SU-DHL-6 (cell line): ENCODE measurements at regions not wholly inside any gene's neighbourhood (a gene's known extent, or its start where the extent isn't known, plus 50 kb on each side); places are given as distances from the start of the nearest gene placed in this dataset.
"Not testable (repeated sequence)": the region's sequence is repeated elsewhere in the genome, so short reads cannot be mapped to it uniquely, and the experiment has no call there.

Experiments used
- H2AFZ ChIP-seq: fragments of 200-600 bp; sonication (generic); 2 replicates; pipeline ENCODE4 v1.6.1; 2014; ENCODE audit warnings: low read depth, mild to moderate bottlenecking, moderate library complexity, mixed read lengths, antibody characterized with exemption, low read length; ENCODE audit not compliant: severe bottlenecking
- H3F3A ChIP-seq: fragments of 200-600 bp; shearing (Covaris generic); 2 replicates; pipeline ENCODE4 v1.6.0; 2016; ENCODE audit warnings: antibody characterized with exemption, mild to moderate bottlenecking; ENCODE audit not compliant: insufficient read depth
- H3K27ac ChIP-seq: fragments of 200-600 bp; sonication (generic); 2 replicates; pipeline ENCODE4 v1.5.1; 2016; ENCODE audit warnings: low read depth, mild to moderate bottlenecking, low read length, moderate library complexity, mixed read lengths
- H3K27me3 ChIP-seq: fragments of 200-600 bp; sonication (generic), shearing (Covaris generic); 2 replicates; pipeline ENCODE4 v1.6.0; 2014; ENCODE audit warnings: mild to moderate bottlenecking, low read length
- H3K36me3 ChIP-seq: fragments of 200-600 bp; sonication (generic); 2 replicates; pipeline ENCODE4 v1.6.1; 2014; ENCODE audit warnings: mild to moderate bottlenecking, low read length, mixed read lengths
- H3K4me2 ChIP-seq: fragments of 300-600, 200-600 bp; shearing (Covaris generic), sonication (generic); 2 replicates; pipeline ENCODE4 v1.6.0; 2014; ENCODE audit warnings: low read length, low read depth, mild to moderate bottlenecking; ENCODE audit not compliant: poor library complexity, severe bottlenecking
- H3K4me3 ChIP-seq: fragments of 200-600 bp; sonication (generic); 2 replicates; pipeline ENCODE4 v1.5.1; 2014; ENCODE audit warnings: antibody characterized with exemption, low read length, mild to moderate bottlenecking, mixed read lengths; ENCODE audit not compliant: insufficient read depth, poor library complexity, severe bottlenecking
- H3K79me2 ChIP-seq: fragments of 200-600 bp; sonication (generic); 2 replicates; pipeline ENCODE4 v1.6.1; 2014; ENCODE audit warnings: mild to moderate bottlenecking, low read length, moderate library complexity; ENCODE audit not compliant: insufficient read depth
- H3K9ac ChIP-seq: fragments of 200-600 bp; sonication (generic); 2 replicates; pipeline ENCODE4 v1.7.0; 2014; ENCODE audit warnings: mild to moderate bottlenecking, low read length
- H3K9me2 ChIP-seq: fragments of 200-600 bp; sonication (generic); replicated peaks from 2 replicates; pipeline ENCODE4 v1.6.1; 2014; ENCODE audit warnings: low read length; ENCODE audit not compliant: insufficient read depth
- H3K9me3 ChIP-seq: fragments of 200-600 bp; sonication (generic); 2 replicates; pipeline ENCODE4 v1.6.1; 2014; ENCODE audit warnings: low read length, mixed read lengths; ENCODE audit not compliant: insufficient read depth
- H4K20me1 ChIP-seq: fragments of 200-600 bp; sonication (generic); 2 replicates; pipeline ENCODE4 v1.6.1; 2014; ENCODE audit warnings: low read depth, mild to moderate bottlenecking, antibody characterized with exemption, low read length, moderate library complexity, mixed read lengths
- EZH2phosphoT487 ChIP-seq: fragments of 200-600 bp; sonication (generic), shearing (Covaris generic); conservative IDR thresholded peaks from 2 replicates; pipeline ENCODE4 v1.6.1; 2018; ENCODE audit warnings: mild to moderate bottlenecking, antibody characterized with exemption, low read length, moderate library complexity, mixed read lengths
- TF ChIP-seq, protein P1 (sequence below): fragments of 200-600 bp; sonication (generic); IDR thresholded peaks from one replicate; pipeline ENCODE4 v1.5.1; 2017; ENCODE audit warnings: antibody characterized with exemption, mild to moderate bottlenecking, low read length, moderate library complexity; ENCODE audit not compliant: insufficient read depth, poor library complexity, severe bottlenecking

DNA sequence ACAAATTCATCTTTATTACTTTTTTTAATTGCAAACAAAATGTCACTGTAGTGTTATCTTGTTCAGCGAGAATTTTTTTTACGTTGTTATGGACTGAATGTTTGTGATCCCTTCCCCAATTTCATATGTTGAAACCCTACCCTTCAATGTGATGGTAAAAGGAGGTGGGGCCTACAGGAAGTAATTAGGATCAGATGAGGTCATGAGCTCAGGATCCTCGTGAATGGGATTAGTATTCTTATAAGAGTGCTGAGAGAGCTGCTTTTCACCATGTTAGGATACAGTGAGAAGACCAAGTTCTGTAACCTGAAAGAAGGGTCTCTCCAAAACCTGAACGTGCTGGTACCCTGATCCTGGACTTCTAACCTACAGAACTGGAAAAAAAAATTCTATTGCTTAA is 646.0 kb upstream of the TMPRSS15 start:
- Histone ChIP-seq H3K36me3 (no peaks in the 10 kb centered on the region), H3K9me3 (0 out of 2 replicates have a peak, but pooled peaks cover 8% of the 10 kb centered on the region), H3K9me2 (no peaks in the 10 kb centered on the region), H3K79me2 (no peaks in the 10 kb centered on the region), H3K27me3 (no peaks in the 10 kb centered on the region), H3F3A (no peaks in the 10 kb centered on the region), H3K9ac (no peak overlapping the region), H3K4me2 (no peak overlapping the region), H3K27ac (no peak overlapping the region), H3K4me3 (no peak overlapping the region), H2AFZ (peak overlapping the region; percentile 38), H4K20me1 (no peaks in the 10 kb centered on the region)
- TF ChIP-seq, protein P1, sequence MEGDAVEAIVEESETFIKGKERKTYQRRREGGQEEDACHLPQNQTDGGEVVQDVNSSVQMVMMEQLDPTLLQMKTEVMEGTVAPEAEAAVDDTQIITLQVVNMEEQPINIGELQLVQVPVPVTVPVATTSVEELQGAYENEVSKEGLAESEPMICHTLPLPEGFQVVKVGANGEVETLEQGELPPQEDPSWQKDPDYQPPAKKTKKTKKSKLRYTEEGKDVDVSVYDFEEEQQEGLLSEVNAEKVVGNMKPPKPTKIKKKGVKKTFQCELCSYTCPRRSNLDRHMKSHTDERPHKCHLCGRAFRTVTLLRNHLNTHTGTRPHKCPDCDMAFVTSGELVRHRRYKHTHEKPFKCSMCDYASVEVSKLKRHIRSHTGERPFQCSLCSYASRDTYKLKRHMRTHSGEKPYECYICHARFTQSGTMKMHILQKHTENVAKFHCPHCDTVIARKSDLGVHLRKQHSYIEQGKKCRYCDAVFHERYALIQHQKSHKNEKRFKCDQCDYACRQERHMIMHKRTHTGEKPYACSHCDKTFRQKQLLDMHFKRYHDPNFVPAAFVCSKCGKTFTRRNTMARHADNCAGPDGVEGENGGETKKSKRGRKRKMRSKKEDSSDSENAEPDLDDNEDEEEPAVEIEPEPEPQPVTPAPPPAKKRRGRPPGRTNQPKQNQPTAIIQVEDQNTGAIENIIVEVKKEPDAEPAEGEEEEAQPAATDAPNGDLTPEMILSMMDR: no peak
- TF ChIP-seq EZH2phosphoT487: no peak

- Histone ChIP-seq H3F3A (no peaks in the 10 kb centered on the region), H3K27me3 (no peaks in the 10 kb centered on the region), H2AFZ (no peak overlapping the region), H3K27ac (no peak overlapping the region), H3K4me3 (no peak overlapping the region), H3K9me3 (peaks cover 10% of the 10 kb centered on the region; the same call in 1 of the 2 replicates), H3K4me2 (no peak overlapping the region), H3K36me3 (no peaks in the 10 kb centered on the region), H4K20me1 (no peaks in the 10 kb centered on the region), H3K9me2 (no peaks in the 10 kb centered on the region), H3K79me2 (no peaks in the 10 kb centered on the region), H3K9ac (no peak overlapping the region)
- TF ChIP-seq, protein P1: no peak
- TF ChIP-seq EZH2phosphoT487: no peak
Observed at GRCh38 chr21:19065164-19065563, 661.6 kb upstream of the TMPRSS15 start.

DNA sequence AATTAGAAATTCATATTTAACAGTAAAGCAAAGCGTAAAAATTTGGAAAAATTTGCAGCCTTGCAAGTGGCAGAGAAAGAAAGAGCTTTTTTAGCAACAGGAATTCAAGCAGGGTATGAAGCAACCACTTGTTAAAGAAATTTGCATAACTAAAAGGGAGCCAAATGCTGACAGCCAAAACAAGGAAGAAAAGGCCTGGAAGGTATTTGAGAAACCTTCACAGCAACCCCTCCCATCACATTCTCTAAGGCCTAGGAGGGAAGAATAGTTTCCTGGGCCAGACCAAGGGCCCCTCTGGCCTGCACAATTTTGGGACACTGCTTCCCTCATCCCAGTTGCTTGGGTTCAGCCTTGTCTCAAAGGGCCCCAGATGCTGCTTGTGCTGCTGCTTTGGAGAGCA is 672.4 kb upstream of the TMPRSS15 start:
- peaks cover 15% of the 10 kb centered on the region; the same call in 1 of the 2 replicates for H3K9me3 ChIP-seq
- H3K9me2 ChIP-seq: no peaks in the 10 kb centered on the region
- TF ChIP-seq, protein P1: no peak
- H3K36me3 ChIP-seq: no peaks in the 10 kb centered on the region
- no peak overlapping the region for H2AFZ ChIP-seq
- H3K4me3 ChIP-seq: no peak overlapping the region
- no peaks in the 10 kb centered on the region for H3K27me3 ChIP-seq
- no peak overlapping the region for H3K27ac ChIP-seq
- H3K9ac ChIP-seq: no peak overlapping the region
- no peaks in the 10 kb centered on the region for H3F3A ChIP-seq
- no peak overlapping the region for H3K4me2 ChIP-seq
- no peaks in the 10 kb centered on the region for H4K20me1 ChIP-seq
- H3K79me2 ChIP-seq: no peaks in the 10 kb centered on the region

DNA sequence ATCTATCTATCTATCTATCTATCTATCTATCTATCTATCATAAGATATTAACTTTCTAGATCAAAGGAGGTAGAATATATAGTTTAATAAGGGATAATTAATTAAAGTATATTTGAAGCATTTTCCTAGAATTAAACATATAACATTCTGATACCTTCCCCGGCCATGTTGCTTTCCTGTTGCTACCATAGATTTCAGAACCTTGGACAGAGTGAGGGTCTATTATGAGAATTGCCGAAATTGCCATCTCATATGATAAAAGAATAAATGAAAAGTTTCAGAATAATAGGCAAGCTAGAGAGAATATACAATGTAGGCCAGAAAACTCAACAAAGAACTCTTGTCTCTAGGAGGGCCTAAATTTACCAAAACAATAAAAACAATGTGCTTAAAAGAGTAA is 706.1 kb upstream of the TMPRSS15 start:
- TF ChIP-seq, protein P1: no peak
- TF ChIP-seq EZH2phosphoT487: no peak
- Histone ChIP-seq H3K4me2 (no peak overlapping the region), H4K20me1 (no peaks in the 10 kb centered on the region), H3F3A (no peaks in the 10 kb centered on the region), H3K9ac (no peak overlapping the region), H3K27ac (no peak overlapping the region), H3K79me2 (no peaks in the 10 kb centered on the region), H3K9me2 (no peaks in the 10 kb centered on the region), H2AFZ (no peak overlapping the region), H3K36me3 (no peaks in the 10 kb centered on the region), H3K4me3 (no peak overlapping the region), H3K27me3 (no peaks in the 10 kb centered on the region), H3K9me3 (no peaks in the 10 kb centered on the region)

- not testable (repeated sequence) for H3K36me3 ChIP-seq, H3K4me3 ChIP-seq, H3F3A ChIP-seq, H3K9ac ChIP-seq, H3K4me2 ChIP-seq, H3K27ac ChIP-seq, H2AFZ ChIP-seq, H3K9me3 ChIP-seq, H3K79me2 ChIP-seq, H3K27me3 ChIP-seq, H4K20me1 ChIP-seq, H3K9me2 ChIP-seq
Observed at GRCh38 chr21:19119259-19119658, 715.7 kb upstream of the TMPRSS15 start.
